ENCODE measurements at regions not wholly inside any gene's neighbourhood (a gene's known extent, or its start where the extent isn't known, plus 50 kb on each side); places are given as distances from the start of the nearest gene placed in this dataset.

GRCh38 chr20:48455651-48456365, 372.0 kb downstream of the PREX1 start:
- TF ChIP-seq, protein P1, sequence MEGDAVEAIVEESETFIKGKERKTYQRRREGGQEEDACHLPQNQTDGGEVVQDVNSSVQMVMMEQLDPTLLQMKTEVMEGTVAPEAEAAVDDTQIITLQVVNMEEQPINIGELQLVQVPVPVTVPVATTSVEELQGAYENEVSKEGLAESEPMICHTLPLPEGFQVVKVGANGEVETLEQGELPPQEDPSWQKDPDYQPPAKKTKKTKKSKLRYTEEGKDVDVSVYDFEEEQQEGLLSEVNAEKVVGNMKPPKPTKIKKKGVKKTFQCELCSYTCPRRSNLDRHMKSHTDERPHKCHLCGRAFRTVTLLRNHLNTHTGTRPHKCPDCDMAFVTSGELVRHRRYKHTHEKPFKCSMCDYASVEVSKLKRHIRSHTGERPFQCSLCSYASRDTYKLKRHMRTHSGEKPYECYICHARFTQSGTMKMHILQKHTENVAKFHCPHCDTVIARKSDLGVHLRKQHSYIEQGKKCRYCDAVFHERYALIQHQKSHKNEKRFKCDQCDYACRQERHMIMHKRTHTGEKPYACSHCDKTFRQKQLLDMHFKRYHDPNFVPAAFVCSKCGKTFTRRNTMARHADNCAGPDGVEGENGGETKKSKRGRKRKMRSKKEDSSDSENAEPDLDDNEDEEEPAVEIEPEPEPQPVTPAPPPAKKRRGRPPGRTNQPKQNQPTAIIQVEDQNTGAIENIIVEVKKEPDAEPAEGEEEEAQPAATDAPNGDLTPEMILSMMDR (IDR thresholded peaks at IDR 0.05; ENCODE audit: borderline replicate concordance, control extremely low read depth, extremely low read depth, insufficient read depth, missing control alignments), result no peak
- in situ Hi-C loops (cut with MboI; ENCODE audit: low sequenced_read_pairs, unreplicated experiment), result no loop called here
- DNase-seq (ENCODE audit: low spot score), result no peak

DNA sequence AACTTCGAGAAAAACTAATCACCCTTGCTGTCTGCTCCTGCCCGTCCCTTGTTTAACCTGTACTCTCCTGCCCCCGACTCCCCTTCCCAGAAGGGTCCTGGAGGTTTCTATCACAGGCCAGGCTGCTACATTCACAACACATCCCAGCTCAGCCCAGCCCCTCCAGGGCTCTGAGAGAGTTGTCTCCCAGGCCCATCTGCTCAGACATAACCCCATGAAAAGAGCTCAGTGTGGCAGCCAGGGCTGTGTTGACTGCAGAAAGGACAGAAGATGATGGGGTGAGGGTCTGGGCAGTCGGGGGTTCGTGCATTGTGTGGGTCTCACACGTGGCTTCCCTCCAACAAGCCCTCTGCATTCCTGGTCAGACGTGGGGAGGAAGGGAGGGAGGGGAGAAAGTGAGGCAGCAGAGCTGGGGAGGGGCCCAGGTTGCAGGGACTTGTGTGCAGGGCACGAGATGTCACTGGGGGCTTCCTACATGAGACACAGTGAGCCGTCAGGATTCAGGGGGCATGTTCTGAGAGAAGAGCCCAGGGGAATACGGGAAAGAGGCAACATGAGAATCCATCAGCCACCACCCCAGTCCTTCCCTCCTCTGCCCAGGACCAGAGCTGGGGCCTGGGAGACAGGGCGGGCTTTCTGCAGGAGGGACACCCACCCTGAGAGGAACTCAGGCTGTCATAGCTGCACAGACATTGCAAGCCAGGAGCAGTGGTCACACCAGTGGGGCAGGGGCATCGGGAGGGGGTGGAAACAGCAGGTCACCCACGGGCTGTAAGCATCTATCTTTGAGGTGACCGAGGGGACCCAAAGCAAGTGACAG, 372.9 kb downstream of the PREX1 start:
- in situ Hi-C loops (cut with MboI; ENCODE audit: low sequenced_read_pairs, unreplicated experiment), result no loop called here
- TF ChIP-seq, protein P1 (IDR thresholded peaks at IDR 0.05; ENCODE audit: borderline replicate concordance, control extremely low read depth, extremely low read depth, insufficient read depth, missing control alignments), result no peak
- DNase-seq (ENCODE audit: low spot score), result no peak

DNA sequence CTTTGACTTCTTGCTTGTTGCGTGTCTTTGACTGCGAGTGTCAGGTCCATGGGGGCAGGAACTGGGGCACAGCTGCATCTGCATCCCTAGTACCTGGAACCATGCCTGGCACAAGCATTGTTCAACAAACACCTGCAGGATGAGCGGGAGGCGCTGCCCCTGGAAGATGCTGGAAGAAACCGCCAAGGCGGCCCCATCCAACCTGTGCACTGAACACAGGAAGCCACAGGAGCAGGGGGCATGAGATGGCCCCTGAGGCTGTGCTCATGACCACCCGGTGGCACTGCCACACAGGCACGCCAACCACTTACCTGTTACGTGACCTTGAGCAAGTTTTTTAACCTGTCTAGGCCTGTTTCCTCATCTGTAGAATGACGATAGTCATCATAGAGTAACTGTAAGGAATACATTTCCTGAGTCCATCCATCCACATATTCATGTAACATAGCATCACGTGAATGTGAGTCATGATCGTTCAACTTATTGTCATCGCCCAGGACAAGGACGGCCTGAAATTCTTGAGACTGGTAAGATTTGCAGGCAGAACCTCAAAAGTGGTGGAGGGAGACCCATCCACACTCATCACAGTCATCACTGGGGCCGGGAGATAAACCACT, 374.2 kb downstream of the PREX1 start:
- TF ChIP-seq, protein P1 (IDR thresholded peaks at IDR 0.05; ENCODE audit: borderline replicate concordance, control extremely low read depth, extremely low read depth, insufficient read depth, missing control alignments), result no peak
- in situ Hi-C loops (cut with MboI; ENCODE audit: low sequenced_read_pairs, unreplicated experiment), result no loop called here
- DNase-seq (ENCODE audit: low spot score), result no peak

- TF ChIP-seq, protein P1 (IDR thresholded peaks at IDR 0.05; ENCODE audit: borderline replicate concordance, control extremely low read depth, extremely low read depth, insufficient read depth, missing control alignments), result no peak
- no peak for DNase-seq (ENCODE audit: low spot score)
- in situ Hi-C loops (cut with MboI; ENCODE audit: low sequenced_read_pairs, unreplicated experiment), result no loop called here
These were observed 376.4 kb downstream of the PREX1 start for GRCh38 chr20:48451401-48451800.

DNA sequence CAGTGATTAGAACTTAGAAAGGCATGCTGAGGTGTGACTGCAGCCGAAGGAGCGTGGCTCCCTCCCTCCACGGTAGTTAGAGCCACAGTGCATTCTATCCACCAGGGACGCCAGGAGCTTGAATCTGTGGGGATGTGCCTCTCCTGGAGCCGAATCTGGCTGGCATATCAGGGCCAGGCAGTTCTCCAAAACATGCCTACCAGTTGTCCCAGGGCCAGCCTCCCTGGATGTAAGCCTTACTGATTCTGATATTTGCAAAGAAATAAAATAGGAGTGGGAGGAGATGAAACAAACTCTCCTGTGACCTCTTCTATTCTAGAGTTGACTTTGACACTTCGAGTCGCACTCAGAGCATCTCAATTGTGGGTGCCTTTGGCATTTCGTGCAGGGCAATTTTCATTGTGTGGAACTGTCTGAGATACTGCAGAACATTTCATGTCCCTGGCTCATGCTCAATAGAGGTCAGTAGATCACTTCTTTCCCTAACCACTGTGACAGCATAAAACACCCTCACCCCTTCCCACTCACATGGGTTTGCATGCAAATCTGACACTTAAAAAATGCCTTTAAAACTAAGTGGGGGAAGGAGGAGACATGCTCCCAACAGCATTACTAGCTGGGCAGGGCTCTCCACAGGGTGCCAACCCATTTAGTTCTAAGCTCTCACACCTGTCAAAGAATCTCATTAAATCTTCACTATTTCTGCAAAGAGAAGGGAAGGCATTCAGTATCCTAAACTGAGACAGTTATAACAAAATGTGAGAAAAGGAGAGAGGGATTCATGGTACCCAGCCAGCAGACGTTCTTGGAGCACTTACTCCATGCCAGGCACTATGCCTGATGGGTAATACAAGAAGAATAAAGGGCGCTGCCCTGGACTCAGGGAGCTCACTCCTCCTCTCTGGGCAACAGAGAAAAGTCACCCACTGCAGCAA, 378.9 kb downstream of the PREX1 start:
- DNase-seq (ENCODE audit: low spot score), result peak; percentile 50
- TF ChIP-seq, protein P1 (IDR thresholded peaks at IDR 0.05; ENCODE audit: borderline replicate concordance, control extremely low read depth, extremely low read depth, insufficient read depth, missing control alignments), result peak; percentile 55
- in situ Hi-C loops (cut with MboI; ENCODE audit: low sequenced_read_pairs, unreplicated experiment), result no loop called here

DNA sequence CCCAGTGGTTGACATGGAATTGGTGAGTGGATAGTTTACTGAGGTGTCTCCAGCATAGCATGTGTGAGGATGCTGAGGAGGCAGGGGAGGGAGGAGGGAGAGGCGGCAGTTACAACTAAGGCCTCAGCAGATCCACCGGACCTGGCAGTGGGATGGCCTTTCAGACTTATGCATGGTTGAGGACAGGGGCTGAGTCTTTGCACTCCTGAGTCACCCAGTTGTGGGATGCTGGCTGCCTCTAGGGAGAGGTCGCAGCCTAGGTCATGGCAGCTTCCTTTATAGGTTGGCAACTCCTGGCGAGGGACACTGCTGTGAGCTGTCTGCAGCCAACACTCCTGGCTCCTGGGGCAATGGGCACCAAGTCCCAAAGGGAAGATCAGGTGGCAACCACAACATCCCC, 380.3 kb downstream of the PREX1 start:
- no peak for DNase-seq (ENCODE audit: low spot score)
- TF ChIP-seq, protein P1 (IDR thresholded peaks at IDR 0.05; ENCODE audit: borderline replicate concordance, control extremely low read depth, extremely low read depth, insufficient read depth, missing control alignments), result no peak
- in situ Hi-C loops (cut with MboI; ENCODE audit: low sequenced_read_pairs, unreplicated experiment), result no loop called here
